DMS53 (cell line): ENCODE measurements at regions not wholly inside any gene's neighbourhood (a gene's known extent, or its start where the extent isn't known, plus 50 kb on each side); places are given as distances from the start of the nearest gene placed in this dataset.
A peak's percentile ranks its signal among the peaks of the same experiment; 100 is the strongest.
"Not testable (repeated sequence)": the region's sequence is repeated elsewhere in the genome, so short reads cannot be mapped to it uniquely, and the experiment has no call there.

Source experiments
- DNase-seq: peaks from one replicate; lab custom pipeline; 2025; lab: John Stamatoyannopoulos, UW

GRCh38 chr11:23143022-23143421, 282.7 kb upstream of the CCDC179 start:
- no peak for DNase-seq

GRCh38 chr11:23151819-23152218, 291.5 kb upstream of the CCDC179 start:
- DNase-seq, result no peak

- no peak for DNase-seq
These were observed 295.2 kb upstream of the CCDC179 start for GRCh38 chr11:23155503-23155902.

GRCh38 chr11:23164022-23164421, 303.7 kb upstream of the CCDC179 start:
- DNase-seq, result no peak

- DNase-seq, result no peak
These were observed 306.1 kb upstream of the CCDC179 start for GRCh38 chr11:23166376-23166775.

- no peak for DNase-seq
These were observed 319.3 kb upstream of the CCDC179 start for GRCh38 chr11:23179609-23180008.

- no peak for DNase-seq
These were observed 320.9 kb upstream of the CCDC179 start for GRCh38 chr11:23181022-23181807.

GRCh38 chr11:23192256-23192655, 332.0 kb upstream of the CCDC179 start:
- DNase-seq, result peak; percentile 2

- DNase-seq, result peak; percentile 3
These were observed 341.8 kb upstream of the CCDC179 start for GRCh38 chr11:23201936-23202522.

- peak; percentile 48 for DNase-seq
These were observed 342.3 kb upstream of the CCDC179 start for GRCh38 chr11:23202611-23203010.

GRCh38 chr11:23205156-23205871, 345.0 kb upstream of the CCDC179 start:
- no peak for DNase-seq

- DNase-seq, result no peak
These were observed 346.6 kb upstream of the CCDC179 start for GRCh38 chr11:23206741-23207336.

GRCh38 chr11:23211221-23211620, 350.9 kb upstream of the CCDC179 start:
- no peak for DNase-seq

- peak; percentile 66 for DNase-seq
These were observed 352.5 kb upstream of the CCDC179 start for GRCh38 chr11:23212807-23213206.

GRCh38 chr11:23217072-23217471, 356.8 kb upstream of the CCDC179 start:
- no peak for DNase-seq

GRCh38 chr11:23220086-23220485, 359.8 kb upstream of the CCDC179 start:
- DNase-seq, result not testable (repeated sequence)

- DNase-seq, result no peak
These were observed 361.1 kb upstream of the CCDC179 start for GRCh38 chr11:23221366-23221765.

GRCh38 chr11:23226331-23227077, 366.2 kb upstream of the CCDC179 start:
- DNase-seq, result no peak

GRCh38 chr11:23227078-23227445, 366.8 kb upstream of the CCDC179 start:
- no peak for DNase-seq

GRCh38 chr11:23232652-23233051, 372.4 kb upstream of the CCDC179 start:
- no peak for DNase-seq

- DNase-seq, result no peak
These were observed 372.8 kb upstream of the CCDC179 start for GRCh38 chr11:23233075-23233474.
